NCI-H1436 treated with DMSO at 0.1 percent for 48 hours (cell line): ENCODE measurements at regions not wholly inside any gene's neighbourhood (a gene's known extent, or its start where the extent isn't known, plus 50 kb on each side); places are given as distances from the start of the nearest gene placed in this dataset.

Experiments used
- DNase-seq: peaks from one replicate; lab custom pipeline; 2025; lab: John Stamatoyannopoulos, UW

DNA sequence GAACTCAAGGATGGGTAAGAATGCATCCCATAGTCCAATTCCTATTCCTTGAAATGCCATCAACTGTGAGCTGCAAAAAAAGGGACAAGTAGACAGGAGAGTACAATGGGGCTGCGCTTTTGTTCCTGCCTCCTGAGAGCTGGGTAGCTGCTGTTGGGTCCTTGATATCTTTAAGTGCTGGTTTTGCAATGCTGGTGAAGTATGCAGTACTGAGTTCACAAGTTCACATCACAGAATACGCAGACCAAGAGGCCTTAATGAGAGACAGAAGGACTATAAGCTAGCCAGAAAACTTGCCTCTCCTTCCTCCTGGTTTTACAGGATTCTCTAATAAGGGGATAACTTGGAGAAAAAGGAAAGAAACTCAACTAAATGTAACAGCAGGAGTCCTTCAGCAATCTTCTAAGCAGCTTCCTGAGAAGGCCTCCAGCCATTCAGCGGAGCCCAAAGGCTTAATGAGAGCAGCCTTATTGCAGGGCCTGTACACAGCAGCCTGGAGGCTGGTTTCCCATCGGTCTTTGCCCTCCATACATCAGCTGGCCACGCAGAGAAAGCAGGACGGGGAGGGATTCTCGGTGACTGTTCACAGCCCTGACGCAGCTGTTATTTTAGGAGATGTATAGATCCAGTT is 293.1 kb downstream of the CDCA7 start:
- no peak for DNase-seq

DNA sequence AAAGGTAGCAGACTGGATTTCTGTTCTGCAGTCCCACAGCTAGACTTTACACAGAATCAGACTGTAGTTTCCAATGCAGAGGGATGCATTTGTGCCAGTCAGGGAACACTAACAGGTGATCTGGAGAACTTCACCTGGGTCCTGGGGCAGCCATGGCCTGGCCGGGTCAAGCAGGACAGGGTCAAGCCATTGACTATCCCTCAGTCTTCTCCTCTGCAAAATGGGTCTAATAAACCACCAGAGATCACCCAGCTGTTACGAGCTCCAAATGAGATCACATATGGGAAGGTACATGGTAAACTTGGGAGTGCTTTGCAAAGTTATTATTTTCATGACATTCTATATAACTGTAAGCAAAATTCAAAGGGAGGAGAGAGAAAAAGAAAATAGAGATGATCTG is 294.1 kb downstream of the CDCA7 start:
- DNase-seq, result no peak

- DNase-seq, result no peak
These were observed 295.0 kb downstream of the CDCA7 start for GRCh38 chr2:173649527-173650219.

GRCh38 chr2:173651891-173652290 is 297.2 kb downstream of the CDCA7 start:
- DNase-seq, result no peak

- DNase-seq, result no peak
These were observed 297.6 kb downstream of the CDCA7 start for GRCh38 chr2:173652311-173652710.

- no peak for DNase-seq
These were observed 298.2 kb downstream of the CDCA7 start for GRCh38 chr2:173652767-173653431.

DNA sequence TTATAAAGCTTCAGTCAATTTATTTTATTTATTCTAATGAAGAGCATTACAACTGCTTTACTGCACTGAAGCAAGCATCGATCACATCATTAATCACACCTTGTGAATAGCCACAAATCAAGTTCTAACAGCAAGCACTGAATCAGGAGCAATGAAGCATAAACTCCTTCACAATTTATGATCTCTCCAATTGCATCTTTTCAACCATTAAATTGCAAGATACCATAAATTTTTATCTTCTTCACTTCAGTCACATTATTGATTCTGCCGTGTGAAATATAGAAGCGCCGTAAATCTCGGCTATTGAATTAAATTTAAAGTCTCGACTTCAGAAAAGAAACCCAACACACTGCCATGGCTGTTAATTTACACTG is 298.7 kb downstream of the CDCA7 start:
- no peak for DNase-seq

DNA sequence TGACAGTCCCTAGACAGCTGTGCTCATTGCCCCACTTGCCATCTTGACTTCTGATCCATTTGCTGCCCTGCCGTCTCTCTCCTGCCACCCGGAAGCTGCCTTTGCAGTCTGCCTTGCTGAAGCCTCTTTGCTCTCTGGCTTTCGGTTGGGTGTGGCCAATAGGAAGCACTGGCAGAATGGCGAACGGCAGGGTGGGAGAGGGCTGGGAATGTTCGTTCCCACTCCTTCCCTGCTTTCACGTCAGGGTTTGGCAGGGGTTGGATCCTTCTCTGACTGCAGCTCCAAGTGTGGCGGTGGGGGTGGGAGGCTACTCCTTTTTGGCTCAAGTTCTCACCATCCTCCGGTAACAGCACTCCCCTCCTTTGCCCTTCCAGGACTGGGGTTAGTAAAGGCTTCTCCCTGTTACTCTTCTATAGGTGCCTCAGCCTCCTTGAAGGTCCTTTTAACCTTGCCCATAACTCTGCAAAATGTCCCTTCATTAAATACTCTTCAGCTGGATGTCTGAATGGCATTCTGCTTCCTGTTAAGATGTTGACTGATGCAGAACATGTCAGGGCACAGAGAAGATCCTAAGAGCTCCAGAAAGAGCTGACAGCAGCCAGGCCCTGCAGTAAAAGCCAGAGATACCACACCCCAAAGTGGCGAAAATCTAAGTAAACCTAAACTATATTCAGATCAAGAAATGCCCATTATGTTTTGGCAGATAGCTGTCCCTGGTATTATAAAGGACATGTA is 299.7 kb downstream of the CDCA7 start:
- no peak for DNase-seq

DNA sequence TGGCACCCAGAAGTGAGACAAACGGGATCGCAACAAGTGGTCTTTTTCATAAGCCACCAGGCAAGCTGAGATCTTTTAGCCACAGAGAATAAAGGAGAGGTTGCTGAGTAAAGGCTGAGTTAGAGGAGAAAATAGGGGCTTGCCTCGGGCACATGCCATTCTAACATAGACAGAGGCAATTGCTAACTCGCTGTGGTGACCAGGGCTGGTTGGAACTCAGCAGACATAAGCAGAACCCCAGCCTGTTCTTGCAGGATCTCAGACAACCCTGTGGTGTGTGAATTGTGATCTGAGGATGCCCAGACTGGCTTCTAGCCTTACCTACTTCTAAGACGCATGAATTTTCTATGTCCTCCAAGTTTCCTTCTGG is 300.2 kb downstream of the CDCA7 start:
- no peak for DNase-seq

DNA sequence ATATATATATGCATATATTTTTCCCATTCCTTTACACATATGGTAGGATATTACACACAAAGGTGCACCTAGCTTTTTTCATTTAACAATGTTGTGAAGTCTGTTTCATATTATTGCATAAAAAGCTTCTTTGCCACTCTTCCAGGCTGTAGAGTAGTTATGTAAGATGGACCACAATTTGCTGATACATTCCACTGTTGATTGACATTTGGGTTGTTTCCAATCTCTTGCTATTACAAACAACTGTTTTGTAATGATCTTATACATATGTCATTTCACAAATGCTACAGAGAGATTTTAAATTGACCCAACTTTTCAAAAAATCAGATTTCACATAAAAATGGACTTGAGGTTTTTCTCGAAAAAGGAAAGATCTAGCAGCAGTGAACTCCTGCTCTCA is 301.4 kb downstream of the CDCA7 start:
- no peak for DNase-seq

DNA sequence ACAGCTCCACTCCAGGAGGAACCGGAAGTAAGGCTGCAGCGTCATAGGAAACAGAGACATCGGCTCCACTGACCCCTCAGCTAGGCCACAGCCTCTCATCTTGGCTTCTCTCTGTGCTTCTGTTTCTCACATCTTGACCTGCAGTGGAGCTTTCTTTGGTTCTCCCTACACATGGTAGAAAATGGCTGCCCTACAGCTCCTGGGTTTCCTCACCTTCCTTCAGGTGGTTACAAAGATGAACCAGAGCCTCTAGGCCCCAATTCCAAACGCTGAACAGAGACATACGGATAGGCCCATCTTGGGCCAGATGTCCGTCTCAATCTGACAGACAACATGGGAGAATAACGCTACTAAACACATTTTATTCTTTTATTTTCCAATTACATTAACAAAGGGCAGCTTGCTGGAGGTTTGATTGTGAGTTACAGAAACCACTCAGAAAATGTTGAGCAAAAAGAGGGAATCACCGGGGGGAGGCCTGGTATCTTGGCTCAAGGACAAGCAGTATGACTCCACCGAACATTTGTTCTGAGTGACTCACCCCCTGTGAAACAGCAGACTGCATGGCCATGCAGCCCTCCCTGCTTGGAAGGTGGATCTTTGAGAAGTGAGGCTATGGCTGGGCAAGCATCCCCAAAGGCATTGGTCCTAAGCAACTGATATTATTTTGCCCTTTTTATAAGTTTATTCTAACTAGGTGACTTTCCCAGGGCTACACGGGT is 303.5 kb downstream of the CDCA7 start:
- DNase-seq, result no peak

GRCh38 chr2:173658946-173659371 is 304.3 kb downstream of the CDCA7 start:
- DNase-seq, result no peak

DNA sequence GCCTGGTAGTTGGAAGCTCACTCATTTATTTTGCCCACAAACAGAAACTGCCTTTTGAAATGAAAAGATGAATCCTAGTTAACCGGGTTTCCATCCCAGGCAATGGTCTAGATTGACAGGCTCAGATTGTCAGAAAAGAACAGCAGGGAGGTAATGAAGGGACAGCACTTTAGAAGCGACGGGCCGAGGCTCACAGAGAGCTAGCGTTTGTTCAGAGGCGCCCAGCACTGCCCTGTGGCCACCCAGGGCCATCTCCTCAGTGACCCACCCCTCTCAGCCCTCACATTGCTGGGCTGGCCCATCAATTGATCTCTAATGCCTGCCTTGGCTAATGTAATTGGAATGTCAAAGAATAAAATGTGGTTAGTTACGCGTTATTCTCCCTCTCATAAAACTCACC is 304.8 kb downstream of the CDCA7 start:
- no peak for DNase-seq

DNA sequence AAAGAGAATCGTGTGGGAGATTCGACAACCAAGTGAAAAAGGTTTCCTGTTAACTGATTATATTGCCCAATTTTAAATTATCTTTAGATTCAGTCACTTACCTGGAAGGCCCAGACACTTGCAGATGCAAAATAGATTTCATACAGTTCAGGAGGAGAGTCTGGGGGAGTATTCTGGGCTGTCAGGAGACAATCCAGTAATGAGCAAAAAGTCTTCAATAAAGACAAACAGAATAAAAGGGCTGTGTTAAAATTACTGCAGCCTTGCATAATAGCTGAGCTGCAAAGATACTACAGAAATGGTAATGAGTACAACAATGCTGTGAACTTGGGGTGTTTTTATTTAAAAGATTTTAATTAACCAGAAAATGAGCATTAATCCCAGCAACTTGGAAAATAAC is 303.6 kb downstream of the SP3 start:
- DNase-seq, result no peak

DNA sequence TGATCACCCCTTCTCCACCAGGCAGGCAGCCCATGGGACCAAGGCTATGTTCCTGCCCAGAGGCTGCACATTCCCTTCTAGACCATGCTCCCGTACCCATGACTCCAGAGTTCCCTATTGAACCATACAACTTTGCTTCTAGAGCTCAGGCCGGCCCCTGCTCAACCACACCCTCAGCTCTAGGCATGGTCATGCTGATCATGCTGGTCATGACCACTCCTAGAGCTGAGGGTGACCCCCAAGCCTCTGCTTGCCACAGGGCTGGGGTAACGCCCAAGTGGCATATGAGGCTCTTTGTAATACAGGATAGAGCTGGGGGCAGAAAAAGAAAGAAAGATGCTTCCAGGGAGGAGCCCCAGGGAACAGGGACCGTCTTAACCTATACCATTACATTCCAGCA is 301.8 kb downstream of the SP3 start:
- DNase-seq, result no peak

DNA sequence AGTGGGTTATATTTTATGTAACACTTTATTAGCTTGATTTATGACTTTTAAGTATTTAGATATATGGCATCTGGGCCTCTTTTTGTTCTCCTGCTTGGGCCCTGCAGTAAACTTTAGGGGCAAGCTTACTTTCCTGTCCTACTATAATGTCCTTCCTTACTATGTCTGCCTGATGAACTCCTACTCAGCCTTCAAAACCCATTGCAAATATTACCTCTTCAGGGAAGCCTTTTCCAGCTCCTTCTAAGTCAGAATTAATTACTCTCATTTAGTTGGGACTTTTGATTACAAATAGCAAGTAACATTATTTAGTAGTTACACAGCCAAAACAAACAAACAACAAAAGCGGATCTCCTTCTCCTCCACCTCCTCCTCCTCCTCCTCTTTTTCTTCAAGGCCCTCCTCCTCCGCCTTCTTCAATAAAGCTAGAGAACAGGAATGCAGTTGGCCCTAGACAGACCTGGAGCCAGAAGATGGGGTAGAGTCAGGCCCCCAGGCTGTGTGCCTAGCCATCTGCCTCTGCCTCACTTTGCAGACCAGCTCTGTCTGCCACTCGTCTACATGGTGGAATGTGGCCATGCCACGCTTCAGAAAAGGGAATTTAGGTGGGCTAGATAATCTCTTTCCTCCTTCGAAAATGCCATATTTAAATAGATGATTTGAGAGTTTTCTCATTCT is 301.2 kb downstream of the SP3 start:
- no peak for DNase-seq

- DNase-seq, result no peak
These were observed 300.7 kb downstream of the SP3 start for GRCh38 chr2:173664513-173664910.

- no peak for DNase-seq
These were observed 298.8 kb downstream of the SP3 start for GRCh38 chr2:173666171-173666888.

DNA sequence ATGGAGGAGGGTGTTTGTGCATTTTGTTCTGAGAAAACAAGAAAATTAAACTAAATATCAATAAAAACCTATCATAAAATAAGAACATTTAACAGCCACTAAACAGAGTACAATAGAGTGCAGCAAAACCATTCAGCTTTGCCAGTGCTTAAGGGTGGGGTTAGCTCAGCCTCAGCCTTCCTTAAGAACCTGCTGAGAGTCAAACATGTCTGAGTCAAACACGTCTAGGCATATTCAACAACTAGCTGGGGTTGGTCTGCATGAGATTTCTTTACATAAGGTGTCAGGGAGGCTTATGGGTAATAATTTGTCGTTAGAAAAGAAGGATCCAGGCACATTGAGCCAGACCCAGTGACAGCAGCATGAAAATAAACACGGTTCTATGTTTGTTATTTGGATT is 298.2 kb downstream of the SP3 start:
- no peak for DNase-seq

- DNase-seq, result no peak
These were observed 297.8 kb downstream of the SP3 start for GRCh38 chr2:173667415-173667814.

DNA sequence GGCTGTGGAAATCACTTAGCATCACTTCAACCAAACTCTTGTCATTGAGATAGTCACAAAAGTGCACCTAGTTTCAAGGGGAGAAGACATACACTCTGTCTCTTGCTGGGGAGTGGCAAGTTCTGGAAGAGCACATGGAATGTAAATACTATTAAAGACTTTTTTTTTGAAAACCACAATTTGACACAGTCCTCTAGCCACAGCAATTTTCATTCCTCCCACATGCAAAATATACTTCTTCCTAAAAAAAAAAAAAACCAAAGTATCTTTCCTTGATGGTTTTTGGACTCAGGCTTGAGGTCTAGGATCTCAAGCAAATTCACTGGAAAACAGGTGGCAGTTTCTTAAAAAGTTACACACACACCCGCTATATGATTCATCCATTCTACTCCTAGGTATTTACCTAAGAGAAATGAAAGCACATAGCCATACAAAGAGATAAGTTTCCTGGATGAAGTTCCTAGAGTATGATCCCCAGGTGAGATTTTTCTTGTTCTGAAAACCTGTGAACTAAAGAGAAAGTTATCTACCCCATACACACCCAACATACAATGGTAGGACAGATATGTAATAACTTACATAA is 295.8 kb downstream of the SP3 start:
- DNase-seq, result no peak
